Gastroesophageal sphincter (tissue), 3 donors: ENCODE measurements at regions not wholly inside any gene's neighbourhood (a gene's known extent, or its start where the extent isn't known, plus 50 kb on each side); places are given as distances from the start of the nearest gene placed in this dataset.

Experiments
- CTCF ChIP-seq, 4 experiments: fragments of 200-600 bp in 2 of 4; fragments of 450-650 bp in 2 of 4; sonication (generic) in 1 of 4; IDR thresholded peaks; one replicate each; pipeline ENCODE4 v1.5.1; 2017 to 2019; ENCODE audit warnings: antibody characterized with exemption in 4 of 4, mild to moderate bottlenecking in 2 of 4, moderate library complexity in 2 of 4
- POLR2A ChIP-seq, 2 donors: fragments of 450-650 bp; IDR thresholded peaks; one replicate each; pipeline ENCODE4 v1.6.1; 2017; ENCODE audit warnings: antibody characterized with exemption in 2 of 2, mild to moderate bottlenecking in 2 of 2, moderate library complexity in 1 of 2
- POLR2AphosphoS5 ChIP-seq: sonication (generic); formaldehyde crosslinking; IDR thresholded peaks from one replicate; pipeline ENCODE4 v1.6.1; 2017; ENCODE audit warnings: antibody characterized with exemption

- TF ChIP-seq CTCF (IDR thresholded peaks at IDR 0.05): no peak
- TF ChIP-seq POLR2AphosphoS5: no peak
- TF ChIP-seq POLR2A (IDR thresholded peaks at IDR 0.05): no peak
Observed at GRCh38 chr3:152714507-152714906, 120.4 kb upstream of the P2RY1 start.
